Activated T-helper 2 cell treated with anti-CD3 and anti-CD28 coated beads, Interferon-gamma antibody, Interleukin-2, Interleukin-4, amounts not matched to agents 10 μg/mL and 5 μg/mL and 100 μg/mL, durations not matched to agents 14 hours and 24 hours and 36 hours (primary cell): ENCODE measurements at regions not wholly inside any gene's neighbourhood (a gene's known extent, or its start where the extent isn't known, plus 50 kb on each side); places are given as distances from the start of the nearest gene placed in this dataset.
"Not testable (repeated sequence)": the region's sequence is repeated elsewhere in the genome, so short reads cannot be mapped to it uniquely, and the experiment has no call there.

Source experiments
- DNase-seq: peaks from one replicate; pipeline ENCODE4 v3.0.0; 2021; ENCODE audit warnings: low spot score
- H3K27ac Mint-ChIP-seq: one replicate; pipeline ENCODE4 v1.8.0; 2021; ENCODE audit warnings: mixed read lengths
- H3K27me3 Mint-ChIP-seq: one replicate; pipeline ENCODE4 v1.8.0; 2021; ENCODE audit warnings: low read depth, mixed read lengths
- H3K36me3 Mint-ChIP-seq: one replicate; pipeline ENCODE4 v1.8.0; 2021; ENCODE audit warnings: low read depth, mixed read lengths
- H3K4me1 Mint-ChIP-seq: one replicate; pipeline ENCODE4 v1.8.0; 2021; ENCODE audit warnings: low read depth, mixed read lengths
- H3K4me3 Mint-ChIP-seq: one replicate; pipeline ENCODE4 v1.8.0; 2021; ENCODE audit warnings: low read depth, mild to moderate bottlenecking, moderate library complexity, mixed read lengths
- H3K9me3 Mint-ChIP-seq: one replicate; pipeline ENCODE4 v1.8.0; 2021; ENCODE audit warnings: mixed read lengths
- intact Hi-C: fragments of 100-400 bp; cut with micrococcal nuclease; formaldehyde crosslinking; loops from one replicate; pipeline ENCODE4 v1.15.1; 2023

DNA sequence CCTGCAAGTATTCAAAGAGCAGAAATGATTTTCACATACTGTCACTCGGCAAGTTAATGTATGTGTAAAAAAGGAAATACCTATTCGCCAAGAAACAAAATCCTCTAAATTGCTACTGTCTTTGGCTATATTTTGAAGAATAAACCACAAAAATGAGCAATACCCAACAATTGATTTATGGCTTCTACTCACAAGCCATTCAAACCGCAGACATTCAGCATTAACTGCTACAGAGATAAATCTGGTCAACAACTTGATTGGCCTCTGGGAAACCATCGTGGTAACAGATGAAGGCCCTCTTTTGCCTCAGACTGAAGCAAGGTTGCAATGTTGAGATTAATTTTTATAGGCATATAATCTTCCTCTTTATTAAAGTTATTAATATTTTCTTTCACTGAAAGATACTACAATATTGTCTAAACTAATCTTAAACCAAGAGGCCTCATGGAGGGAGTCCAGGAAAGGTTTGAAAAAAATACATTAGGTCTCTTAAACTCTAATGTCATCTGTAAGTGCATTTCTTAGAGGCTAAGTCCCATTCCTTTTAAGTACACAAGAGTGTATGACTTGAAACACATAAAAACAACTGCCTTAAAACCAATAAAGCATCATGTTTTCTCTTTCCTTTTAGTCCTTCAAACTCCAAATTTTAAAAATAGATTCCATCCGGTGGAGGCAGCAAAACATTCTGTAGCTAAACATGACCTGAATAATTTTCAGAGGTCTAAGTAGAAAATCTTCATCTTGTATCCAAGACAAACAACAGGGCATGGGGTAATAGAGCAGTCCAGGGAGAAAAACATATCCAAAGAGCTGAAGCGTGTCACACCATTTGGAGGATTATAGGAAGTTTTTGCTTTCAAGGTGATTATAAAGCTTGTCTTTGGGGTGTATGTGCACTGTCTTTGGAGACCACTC lies 162.4 kb upstream of the TGFBR2 start:
- Mint-ChIP-seq H3K9me3 (no peaks in the 10 kb centered on the region), H3K27ac (no peak overlapping the region), H3K4me3 (no peak overlapping the region), H3K4me1 (no peaks in the 10 kb centered on the region), H3K27me3 (no peaks in the 10 kb centered on the region), H3K36me3 (no peaks in the 10 kb centered on the region)
- intact Hi-C loops = no loop called here
- DNase-seq = no peak

- DNase-seq = no peak
- intact Hi-C loops = no loop called here
- Mint-ChIP-seq H3K4me3 (no peak overlapping the region), H3K4me1 (no peaks in the 10 kb centered on the region), H3K36me3 (no peaks in the 10 kb centered on the region), H3K27me3 (peaks cover 1% of the 10 kb centered on the region), H3K27ac (no peak overlapping the region), H3K9me3 (no peaks in the 10 kb centered on the region)
Measured at GRCh38 chr3:30448450-30449289, 157.7 kb upstream of the TGFBR2 start.

- Mint-ChIP-seq H3K27ac (no peak overlapping the region), H3K4me1 (no peaks in the 10 kb centered on the region), H3K36me3 (no peaks in the 10 kb centered on the region), H3K4me3 (no peak overlapping the region), H3K9me3 (peaks cover 3% of the 10 kb centered on the region), H3K27me3 (peaks cover 5% of the 10 kb centered on the region)
- intact Hi-C loops = no loop called here
- DNase-seq = no peak
Measured at GRCh38 chr3:30449290-30449632, 157.1 kb upstream of the TGFBR2 start.

DNA sequence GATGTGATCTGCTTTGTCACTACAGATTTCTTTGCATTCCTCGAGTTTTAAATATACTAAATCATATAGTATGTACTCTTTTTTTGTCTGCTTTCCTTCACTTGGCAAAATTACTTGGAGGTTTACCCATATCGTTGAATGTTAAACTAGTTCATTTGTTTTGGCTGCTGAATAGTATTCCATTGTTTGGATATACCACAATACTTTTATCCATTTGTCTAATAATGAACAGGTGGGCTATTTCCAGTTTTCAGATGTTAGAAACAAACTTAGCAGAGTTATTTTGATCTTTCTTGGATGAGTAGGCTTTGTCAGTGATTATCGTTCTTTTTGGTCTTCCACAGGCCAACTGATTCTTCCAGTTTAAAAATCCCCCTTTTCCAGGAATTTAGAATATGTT lies 154.0 kb upstream of the TGFBR2 start:
- no peak for DNase-seq
- H3K9me3 Mint-ChIP-seq = peaks cover 3% of the 10 kb centered on the region
- H3K36me3 Mint-ChIP-seq = no peaks in the 10 kb centered on the region
- intact Hi-C loops = no loop called here
- H3K4me1 Mint-ChIP-seq = no peaks in the 10 kb centered on the region
- H3K4me3 Mint-ChIP-seq = no peak overlapping the region
- no peak overlapping the region for H3K27ac Mint-ChIP-seq
- H3K27me3 Mint-ChIP-seq = peaks cover 7% of the 10 kb centered on the region

GRCh38 chr3:30453360-30454039 lies 152.9 kb upstream of the TGFBR2 start:
- peaks cover 3% of the 10 kb centered on the region for H3K9me3 Mint-ChIP-seq
- H3K4me1 Mint-ChIP-seq = no peaks in the 10 kb centered on the region
- no peak overlapping the region for H3K4me3 Mint-ChIP-seq
- intact Hi-C loops = no loop called here
- H3K27ac Mint-ChIP-seq = no peak overlapping the region
- peaks cover 7% of the 10 kb centered on the region for H3K27me3 Mint-ChIP-seq
- DNase-seq = no peak
- H3K36me3 Mint-ChIP-seq = no peaks in the 10 kb centered on the region

DNA sequence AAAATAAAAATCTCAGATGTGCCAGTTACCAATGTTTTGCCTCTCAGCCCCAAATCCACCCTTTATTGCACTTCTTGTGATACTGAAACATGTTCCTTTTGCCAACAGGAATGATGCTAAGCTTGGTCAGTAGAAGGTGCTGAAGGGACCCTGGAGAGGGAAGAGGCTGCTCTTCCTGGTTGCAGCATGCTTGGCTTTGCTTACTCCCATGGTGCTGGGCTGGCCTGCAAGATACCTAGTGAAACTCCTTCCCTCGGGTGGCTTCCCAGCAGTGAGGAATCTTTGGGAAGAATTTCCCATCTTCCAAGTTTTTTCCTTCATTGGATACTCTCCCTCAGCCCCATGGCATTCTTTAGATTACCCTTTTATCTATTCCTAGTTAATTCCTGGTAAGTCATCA lies 151.8 kb upstream of the TGFBR2 start:
- no peaks in the 10 kb centered on the region for H3K4me1 Mint-ChIP-seq
- intact Hi-C loops = no loop called here
- peaks cover 7% of the 10 kb centered on the region for H3K27me3 Mint-ChIP-seq
- H3K4me3 Mint-ChIP-seq = no peak overlapping the region
- no peak for DNase-seq
- H3K9me3 Mint-ChIP-seq = peaks cover 3% of the 10 kb centered on the region
- no peaks in the 10 kb centered on the region for H3K36me3 Mint-ChIP-seq
- H3K27ac Mint-ChIP-seq = no peak overlapping the region

DNA sequence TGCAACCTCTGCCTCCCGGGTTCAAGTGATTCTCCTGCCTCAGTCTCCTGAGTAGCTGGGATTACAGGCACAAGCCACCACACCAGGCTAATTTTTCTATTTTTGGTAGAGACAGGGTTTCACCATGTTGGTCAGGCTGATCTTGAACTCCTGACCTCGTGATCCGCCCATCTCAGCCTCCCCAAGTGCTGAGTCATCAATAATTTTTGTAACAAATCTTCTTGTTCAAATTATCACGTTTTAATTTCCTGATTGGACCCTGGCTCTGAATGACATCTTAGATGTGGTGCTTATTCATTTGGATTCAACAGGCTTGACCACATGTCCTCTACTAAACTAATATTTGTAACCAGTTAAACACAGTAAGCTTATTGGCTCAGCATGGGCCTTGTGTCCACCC lies 151.3 kb upstream of the TGFBR2 start:
- H3K4me3 Mint-ChIP-seq, H3K4me1 Mint-ChIP-seq: not testable (repeated sequence)

DNA sequence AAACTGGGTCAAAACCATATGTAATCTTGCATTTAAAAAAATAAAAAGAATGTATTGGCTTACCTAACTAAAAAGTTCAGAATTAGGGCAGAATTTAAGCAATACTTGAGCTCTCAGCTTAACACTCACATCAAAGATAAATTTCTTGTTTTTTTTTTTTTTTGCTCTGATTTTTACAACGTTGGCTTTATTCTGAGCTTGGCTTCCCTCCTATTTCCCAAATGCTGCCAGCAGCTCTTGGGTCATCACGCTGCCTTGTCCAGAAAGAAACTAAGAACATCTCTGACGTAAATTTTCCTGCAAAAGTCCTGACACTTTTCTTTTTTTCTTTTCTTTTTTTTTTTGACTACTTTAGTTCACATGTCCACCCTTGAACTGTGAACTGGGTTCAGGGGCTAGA lies 150.6 kb upstream of the TGFBR2 start:
- no peaks in the 10 kb centered on the region for H3K36me3 Mint-ChIP-seq
- no peak overlapping the region for H3K4me3 Mint-ChIP-seq
- peaks cover 6% of the 10 kb centered on the region for H3K27me3 Mint-ChIP-seq
- H3K9me3 Mint-ChIP-seq = peaks cover 3% of the 10 kb centered on the region
- no peaks in the 10 kb centered on the region for H3K4me1 Mint-ChIP-seq
- H3K27ac Mint-ChIP-seq = no peak overlapping the region
- intact Hi-C loops = no loop called here
- no peak for DNase-seq

More for the DNA sequence above, 151.3 kb upstream of the TGFBR2 start:
- DNase-seq, H3K36me3 Mint-ChIP-seq, H3K27ac Mint-ChIP-seq, intact Hi-C loops, H3K9me3 Mint-ChIP-seq, H3K27me3 Mint-ChIP-seq: not testable (repeated sequence)

GRCh38 chr3:30456264-30456663 lies 150.1 kb upstream of the TGFBR2 start:
- no peak overlapping the region for H3K27ac Mint-ChIP-seq
- peaks cover 3% of the 10 kb centered on the region for H3K9me3 Mint-ChIP-seq
- no peak overlapping the region for H3K4me3 Mint-ChIP-seq
- intact Hi-C loops = no loop called here
- no peaks in the 10 kb centered on the region for H3K36me3 Mint-ChIP-seq
- DNase-seq = no peak
- H3K27me3 Mint-ChIP-seq = peaks cover 6% of the 10 kb centered on the region
- H3K4me1 Mint-ChIP-seq = no peaks in the 10 kb centered on the region

- no peaks in the 10 kb centered on the region for H3K36me3 Mint-ChIP-seq
- H3K27ac Mint-ChIP-seq = no peak overlapping the region
- intact Hi-C loops = no loop called here
- no peak for DNase-seq
- H3K4me1 Mint-ChIP-seq = no peaks in the 10 kb centered on the region
- H3K9me3 Mint-ChIP-seq = peaks cover 7% of the 10 kb centered on the region
- H3K27me3 Mint-ChIP-seq = peaks cover 8% of the 10 kb centered on the region
- no peak overlapping the region for H3K4me3 Mint-ChIP-seq
Measured at GRCh38 chr3:30457081-30457480, 149.3 kb upstream of the TGFBR2 start.

- H3K27me3 Mint-ChIP-seq = peaks cover 10% of the 10 kb centered on the region
- no peaks in the 10 kb centered on the region for H3K36me3 Mint-ChIP-seq
- peaks cover 7% of the 10 kb centered on the region for H3K9me3 Mint-ChIP-seq
- no peak for DNase-seq
- H3K4me3 Mint-ChIP-seq = no peak overlapping the region
- intact Hi-C loops = no loop called here
- H3K4me1 Mint-ChIP-seq = no peaks in the 10 kb centered on the region
- H3K27ac Mint-ChIP-seq = no peak overlapping the region
Measured at GRCh38 chr3:30457726-30458125, 148.7 kb upstream of the TGFBR2 start.

GRCh38 chr3:30458376-30459171 lies 147.8 kb upstream of the TGFBR2 start:
- Mint-ChIP-seq H3K27me3 (peaks cover 10% of the 10 kb centered on the region), H3K9me3 (peaks cover 7% of the 10 kb centered on the region), H3K36me3 (no peaks in the 10 kb centered on the region), H3K4me1 (no peaks in the 10 kb centered on the region), H3K27ac (no peak overlapping the region), H3K4me3 (no peak overlapping the region)
- no peak for DNase-seq
- intact Hi-C loops = no loop called here
